OCI-LY1 (cell line): ENCODE measurements at regions not wholly inside any gene's neighbourhood (a gene's known extent, or its start where the extent isn't known, plus 50 kb on each side); places are given as distances from the start of the nearest gene placed in this dataset.

Source experiments
- H2AFZ ChIP-seq: fragments of 200-600 bp; sonication (generic), shearing (Covaris generic); 2 replicates; pipeline ENCODE4 v1.6.0; 2014; ENCODE audit warnings: antibody characterized with exemption, mild to moderate bottlenecking, low read length
- H3F3A ChIP-seq: fragments of 200-600 bp; sonication (generic), shearing (Covaris generic); 2 replicates; pipeline ENCODE4 v1.6.0; 2014; ENCODE audit warnings: mild to moderate bottlenecking, antibody characterized with exemption, low read length, moderate library complexity; ENCODE audit not compliant: insufficient read depth
- H3K27ac ChIP-seq: fragments of 200-600 bp; sonication (generic); 2 replicates; pipeline ENCODE4 v1.5.1; 2014; ENCODE audit warnings: low read length, mixed run types, mild to moderate bottlenecking, low read depth; ENCODE audit not compliant: poor library complexity, severe bottlenecking
- H3K27me3 ChIP-seq: fragments of 200-600 bp; sonication (generic); 2 replicates; pipeline ENCODE4 v1.6.0; 2014; ENCODE audit warnings: antibody characterized with exemption, mild to moderate bottlenecking, low read length, moderate library complexity; ENCODE audit not compliant: insufficient read depth
- H3K36me3 ChIP-seq: fragments of 200-600 bp; sonication (generic); 2 replicates; pipeline ENCODE4 v1.6.1; 2014; ENCODE audit warnings: mild to moderate bottlenecking, antibody characterized with exemption, low read length, moderate library complexity, mixed read lengths; ENCODE audit not compliant: insufficient read depth
- H3K4me1 ChIP-seq: fragments of 200-600 bp; sonication (generic); 2 replicates; pipeline ENCODE4 v1.5.1; 2014; ENCODE audit warnings: mild to moderate bottlenecking, low read length, moderate library complexity; ENCODE audit not compliant: insufficient read depth, severe bottlenecking
- H3K4me2 ChIP-seq: fragments of 200-600 bp; sonication (generic), shearing (Covaris generic); 2 replicates; pipeline ENCODE4 v1.6.1; 2014; ENCODE audit warnings: low read length
- H3K4me3 ChIP-seq: fragments of 200-600 bp; sonication (generic); 2 replicates; pipeline ENCODE4 v1.5.1; 2014; ENCODE audit warnings: low read length, low read depth, mild to moderate bottlenecking, mixed read lengths; ENCODE audit not compliant: poor library complexity, severe bottlenecking
- H3K79me2 ChIP-seq: fragments of 200-600 bp; shearing (Covaris generic); 2 replicates; pipeline ENCODE4 v1.6.1; 2016; ENCODE audit warnings: mixed run types, low read length, mixed read lengths; ENCODE audit not compliant: insufficient read depth
- H3K9ac ChIP-seq: fragments of 200-600 bp; sonication (generic), shearing (Covaris generic); 2 replicates; pipeline ENCODE4 v1.6.1; 2014; ENCODE audit warnings: mild to moderate bottlenecking, low read length, mixed read lengths
- H3K9me2 ChIP-seq: fragments of 200-600 bp; sonication (generic), shearing (Covaris generic); 2 replicates; pipeline ENCODE4 v1.6.1; 2014; ENCODE audit warnings: low read depth, mild to moderate bottlenecking, low read length, mixed read lengths
- H3K9me3 ChIP-seq: fragments of 200-600 bp; shearing (Covaris generic); 2 replicates; pipeline ENCODE4 v1.6.1; 2014; ENCODE audit warnings: low read length, mixed read lengths
- H4K20me1 ChIP-seq: fragments of 200-600 bp; sonication (generic), shearing (Covaris generic); 2 replicates; pipeline ENCODE4 v1.6.0; 2016; ENCODE audit warnings: mild to moderate bottlenecking, low read length; ENCODE audit not compliant: insufficient read depth
- EZH2 ChIP-seq: fragments of 200-600 bp; sonication (generic), shearing (Covaris generic); IDR thresholded peaks from 2 replicates; pipeline ENCODE4 v1.8.0; 2017; ENCODE audit warnings: borderline replicate concordance, mixed run types, mild to moderate bottlenecking, antibody characterized with exemption, low read length, moderate library complexity, mixed read lengths
- TF ChIP-seq, protein P1 (sequence below): fragments of 200-600 bp; sonication (generic), shearing (Covaris generic); IDR thresholded peaks from 2 replicates; pipeline ENCODE4 v1.5.1; 2017; ENCODE audit warnings: mild to moderate bottlenecking, antibody characterized with exemption, low read length, moderate library complexity, mixed read lengths

DNA sequence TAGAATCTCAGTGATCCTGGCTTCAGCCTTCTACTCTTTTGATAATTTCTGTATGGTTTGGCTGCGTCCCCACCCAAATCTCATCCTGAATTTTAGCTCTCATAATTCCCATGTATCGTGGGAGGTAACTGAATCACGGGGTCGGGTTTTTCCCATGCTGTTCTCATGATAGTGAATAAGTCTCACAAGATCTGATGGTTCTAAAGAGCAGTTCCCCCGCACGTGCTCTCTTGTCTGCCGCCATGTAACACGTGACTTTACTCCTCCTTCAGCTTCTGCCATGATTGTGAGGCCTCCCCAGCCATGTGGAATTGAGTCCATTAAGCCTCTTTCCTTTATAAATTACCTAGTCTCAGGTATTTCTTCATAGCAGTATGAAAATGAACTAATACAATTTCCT is 507.2 kb downstream of the CDH26 start:
- no peaks in the 10 kb centered on the region for H3K36me3 ChIP-seq
- no peaks in the 10 kb centered on the region for H3K79me2 ChIP-seq
- H3K9me2 ChIP-seq: no peaks in the 10 kb centered on the region
- H3F3A ChIP-seq: no peaks in the 10 kb centered on the region
- no peaks in the 10 kb centered on the region for H3K4me1 ChIP-seq
- no peak overlapping the region for H3K9ac ChIP-seq
- no peaks in the 10 kb centered on the region for H3K27me3 ChIP-seq
- TF ChIP-seq, protein P1, sequence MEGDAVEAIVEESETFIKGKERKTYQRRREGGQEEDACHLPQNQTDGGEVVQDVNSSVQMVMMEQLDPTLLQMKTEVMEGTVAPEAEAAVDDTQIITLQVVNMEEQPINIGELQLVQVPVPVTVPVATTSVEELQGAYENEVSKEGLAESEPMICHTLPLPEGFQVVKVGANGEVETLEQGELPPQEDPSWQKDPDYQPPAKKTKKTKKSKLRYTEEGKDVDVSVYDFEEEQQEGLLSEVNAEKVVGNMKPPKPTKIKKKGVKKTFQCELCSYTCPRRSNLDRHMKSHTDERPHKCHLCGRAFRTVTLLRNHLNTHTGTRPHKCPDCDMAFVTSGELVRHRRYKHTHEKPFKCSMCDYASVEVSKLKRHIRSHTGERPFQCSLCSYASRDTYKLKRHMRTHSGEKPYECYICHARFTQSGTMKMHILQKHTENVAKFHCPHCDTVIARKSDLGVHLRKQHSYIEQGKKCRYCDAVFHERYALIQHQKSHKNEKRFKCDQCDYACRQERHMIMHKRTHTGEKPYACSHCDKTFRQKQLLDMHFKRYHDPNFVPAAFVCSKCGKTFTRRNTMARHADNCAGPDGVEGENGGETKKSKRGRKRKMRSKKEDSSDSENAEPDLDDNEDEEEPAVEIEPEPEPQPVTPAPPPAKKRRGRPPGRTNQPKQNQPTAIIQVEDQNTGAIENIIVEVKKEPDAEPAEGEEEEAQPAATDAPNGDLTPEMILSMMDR: no peak
- TF ChIP-seq EZH2: no peak
- H3K27ac ChIP-seq: no peak overlapping the region
- no peak overlapping the region for H3K4me2 ChIP-seq
- no peak overlapping the region for H3K4me3 ChIP-seq
- no peaks in the 10 kb centered on the region for H3K9me3 ChIP-seq
- H4K20me1 ChIP-seq: no peaks in the 10 kb centered on the region
- H2AFZ ChIP-seq: no peak overlapping the region

DNA sequence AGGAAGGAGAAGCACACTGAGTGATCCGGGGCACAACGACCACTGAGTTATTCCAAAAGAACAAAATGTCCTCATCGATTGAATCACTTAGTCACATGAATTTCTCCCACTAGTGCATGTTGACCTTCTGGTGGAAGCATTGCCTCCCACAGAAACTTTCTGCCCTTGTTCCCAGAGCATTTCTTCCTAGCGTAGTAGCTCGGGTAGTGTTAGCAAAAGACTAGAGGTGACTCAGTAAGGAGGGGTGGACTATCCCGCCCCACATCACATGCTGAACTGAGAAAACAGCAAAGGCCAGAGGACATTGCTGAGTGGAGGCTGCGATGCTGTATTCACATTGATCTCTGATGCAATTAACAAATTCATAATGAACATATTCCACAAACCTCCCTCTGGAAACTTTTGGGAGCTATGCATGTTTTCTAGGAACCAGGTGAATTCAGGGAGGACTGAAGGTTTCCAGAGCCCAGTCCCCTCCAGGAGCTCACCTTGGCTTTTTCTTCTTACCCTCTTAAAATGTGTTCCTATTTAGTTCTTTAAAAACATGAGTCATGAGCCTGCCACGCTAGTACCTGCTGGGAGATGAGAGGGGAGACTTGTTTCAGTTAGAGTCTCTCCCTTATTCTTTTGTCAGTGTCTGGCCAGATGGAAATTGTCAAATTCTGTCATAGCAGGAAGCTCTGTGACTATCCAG is 507.9 kb downstream of the CDH26 start:
- Histone ChIP-seq H3K4me3 (no peak overlapping the region), H3K9ac (no peak overlapping the region), H3K79me2 (no peaks in the 10 kb centered on the region), H3K27ac (no peak overlapping the region), H3K9me3 (no peaks in the 10 kb centered on the region), H2AFZ (no peak overlapping the region), H3K36me3 (no peaks in the 10 kb centered on the region), H3K4me1 (no peaks in the 10 kb centered on the region), H3K27me3 (no peaks in the 10 kb centered on the region), H3F3A (no peaks in the 10 kb centered on the region), H4K20me1 (no peaks in the 10 kb centered on the region), H3K9me2 (no peaks in the 10 kb centered on the region), H3K4me2 (no peak overlapping the region)
- TF ChIP-seq EZH2: no peak
- TF ChIP-seq, protein P1: no peak

DNA sequence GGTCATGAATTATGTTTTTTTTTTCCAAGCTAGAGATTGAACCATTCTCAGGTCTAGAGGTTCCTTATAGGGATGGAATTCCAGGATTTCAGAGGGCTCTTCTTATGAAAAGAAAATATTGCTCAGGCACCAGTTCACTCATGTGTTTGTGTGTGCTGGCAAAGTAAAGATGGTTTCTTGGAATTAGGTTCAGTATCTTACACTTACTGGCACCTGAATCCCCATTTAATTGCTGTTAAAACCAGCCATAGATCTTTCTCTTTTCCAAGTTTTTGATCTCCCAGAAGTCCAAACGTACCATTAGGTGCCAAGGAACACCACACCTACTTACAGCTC is 508.4 kb downstream of the CDH26 start:
- Histone ChIP-seq H3K4me2 (no peak overlapping the region), H3K4me3 (no peak overlapping the region)

More for the DNA sequence above, 508.4 kb downstream of the CDH26 start:
- Histone ChIP-seq H3F3A (no peaks in the 10 kb centered on the region), H2AFZ (no peak overlapping the region), H3K4me1 (no peaks in the 10 kb centered on the region), H3K9me3 (no peaks in the 10 kb centered on the region), H3K27me3 (no peaks in the 10 kb centered on the region), H3K36me3 (no peaks in the 10 kb centered on the region), H3K9me2 (no peaks in the 10 kb centered on the region), H3K9ac (no peak overlapping the region), H3K79me2 (no peaks in the 10 kb centered on the region), H3K27ac (no peak overlapping the region), H4K20me1 (no peaks in the 10 kb centered on the region)
- TF ChIP-seq, protein P1: no peak
- TF ChIP-seq EZH2: no peak
